Ectodermal cell (in vitro differentiated cells): ENCODE measurements at regions not wholly inside any gene's neighbourhood (a gene's known extent, or its start where the extent isn't known, plus 50 kb on each side); places are given as distances from the start of the nearest gene placed in this dataset.

Source experiments
- H3K27ac ChIP-seq: 2 replicates; pipeline ENCODE4 v1.7.0; 2013; ENCODE audit warnings: mild to moderate bottlenecking, low read depth, low read length; ENCODE audit not compliant: insufficient read depth, poor library complexity, severe bottlenecking
- H3K27me3 ChIP-seq: 2 replicates; pipeline ENCODE4 v1.7.0; 2013; ENCODE audit warnings: mild to moderate bottlenecking, low read length; ENCODE audit not compliant: insufficient read depth, control insufficient read depth, poor library complexity, severe bottlenecking
- H3K36me3 ChIP-seq: one replicate; pipeline ENCODE4 v1.7.0; 2013; ENCODE audit warnings: low read length; ENCODE audit not compliant: control insufficient read depth, insufficient read depth
- H3K4me1 ChIP-seq: one replicate; pipeline ENCODE4 v1.7.0; 2013; ENCODE audit warnings: low read length; ENCODE audit not compliant: control insufficient read depth, insufficient read depth
- H3K4me3 ChIP-seq: 2 replicates; pipeline ENCODE4 v1.7.0; 2013; ENCODE audit warnings: low read depth, low read length, control low read depth; ENCODE audit not compliant: insufficient read depth
- H3K9me3 ChIP-seq: 2 replicates; pipeline ENCODE4 v1.7.0; 2013; ENCODE audit warnings: mild to moderate bottlenecking, low read length, moderate library complexity; ENCODE audit not compliant: control insufficient read depth
- WGBS, 2 experiments: methylation state at CpG; one replicate each; pipeline ENCODE4 v1.1.7; 2013; ENCODE audit warnings: missing lambda C conversion rate in 2 of 2; 5-methylcytosine and 5-hydroxymethylcytosine counted together

DNA sequence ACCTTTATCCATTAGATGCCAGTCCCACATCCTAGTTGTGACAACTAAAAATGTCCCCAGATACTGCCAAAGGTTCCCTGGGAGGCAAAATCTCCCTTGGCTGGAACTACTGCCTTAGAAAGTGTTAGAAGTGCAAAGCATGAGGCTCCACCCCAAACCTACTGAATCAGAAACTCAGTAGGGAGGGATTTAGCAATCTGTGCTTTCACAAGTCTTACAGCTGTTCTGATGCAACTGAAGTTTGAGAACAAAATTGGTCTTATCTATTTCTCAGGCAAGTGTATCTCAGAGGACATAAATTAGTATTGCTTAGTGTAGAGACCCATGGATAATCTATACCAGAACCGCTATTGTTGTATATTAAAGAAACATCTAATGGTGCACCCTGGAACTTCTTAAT lies 70.2 kb downstream of the CLDN1 start:
- H3K27ac ChIP-seq, result no peak overlapping the region
- no peak overlapping the region for H3K4me3 ChIP-seq
- H3K27me3 ChIP-seq, result no peaks in the 10 kb centered on the region
- H3K9me3 ChIP-seq, result no peaks in the 10 kb centered on the region
- H3K4me1 ChIP-seq, result no peaks in the 10 kb centered on the region
- H3K36me3 ChIP-seq, result no peaks in the 10 kb centered on the region
- 91 to 92% methylated on average over 1 of the region's 1 CpG for WGBS, 2 experiments

GRCh38 chr3:190249414-190249813 lies 72.8 kb downstream of the CLDN1 start:
- Histone ChIP-seq H3K36me3 (no peaks in the 10 kb centered on the region), H3K27me3 (no peaks in the 10 kb centered on the region), H3K4me1 (no peaks in the 10 kb centered on the region), H3K4me3 (no peak overlapping the region), H3K27ac (no peak overlapping the region), H3K9me3 (no peaks in the 10 kb centered on the region)
- 89 to 100% methylated on average over 2 of the region's 2 CpGs for WGBS, 2 experiments

DNA sequence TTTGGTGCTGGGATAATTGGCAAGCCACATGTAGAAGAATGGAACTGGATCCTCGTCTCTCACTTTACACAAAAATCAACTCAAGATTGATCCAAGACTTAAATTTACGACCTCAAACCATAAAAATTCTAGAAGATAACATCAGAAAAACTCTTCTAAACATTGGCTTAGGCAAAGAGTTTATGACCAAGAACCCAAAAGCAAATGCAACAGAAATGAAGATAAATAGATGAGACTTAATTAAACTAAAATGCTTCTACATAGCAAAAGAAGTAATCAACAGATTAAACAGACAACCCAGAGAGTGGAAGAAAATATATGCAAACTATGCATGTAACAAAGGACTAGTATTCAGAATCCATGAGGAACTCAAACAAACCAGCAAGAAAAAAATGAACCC lies 80.1 kb downstream of the CLDN1 start:
- H3K36me3 ChIP-seq, result no peaks in the 10 kb centered on the region
- H3K4me1 ChIP-seq, result no peaks in the 10 kb centered on the region
- no peak overlapping the region for H3K4me3 ChIP-seq
- WGBS, 2 experiments, result 74 to 90% methylated on average over 2 of the region's 2 CpGs
- H3K27ac ChIP-seq, result no peak overlapping the region
- H3K27me3 ChIP-seq, result no peaks in the 10 kb centered on the region
- H3K9me3 ChIP-seq, result no peaks in the 10 kb centered on the region

DNA sequence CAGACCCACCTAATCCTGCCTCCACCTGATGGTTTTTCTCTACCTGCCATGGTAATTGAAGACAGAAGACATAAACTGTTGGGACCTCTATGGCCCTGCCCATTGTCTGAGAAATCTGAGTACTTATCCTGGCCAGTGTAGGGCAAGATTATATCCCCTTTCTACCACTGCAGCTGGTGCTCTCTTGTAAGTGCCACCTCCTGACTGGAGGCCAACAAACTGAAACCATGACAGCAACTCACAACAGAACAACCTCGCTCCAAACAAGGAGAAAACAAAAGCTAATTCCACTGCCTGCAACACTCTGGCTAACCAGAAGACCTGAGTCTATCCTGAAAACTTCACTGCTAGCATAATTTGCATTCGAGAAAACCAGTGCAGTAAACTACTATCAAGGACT lies 82.9 kb downstream of the CLDN1 start:
- 67 to 70% methylated on average over 2 of the region's 2 CpGs for WGBS, 2 experiments
- no peaks in the 10 kb centered on the region for H3K36me3 ChIP-seq
- no peak overlapping the region for H3K27ac ChIP-seq
- H3K4me1 ChIP-seq, result no peaks in the 10 kb centered on the region
- H3K9me3 ChIP-seq, result no peaks in the 10 kb centered on the region
- no peaks in the 10 kb centered on the region for H3K27me3 ChIP-seq
- no peak overlapping the region for H3K4me3 ChIP-seq

GRCh38 chr3:190238871-190239270 lies 83.4 kb downstream of the CLDN1 start:
- Histone ChIP-seq H3K36me3 (no peaks in the 10 kb centered on the region), H3K4me3 (no peak overlapping the region), H3K27me3 (no peaks in the 10 kb centered on the region), H3K27ac (no peak overlapping the region), H3K9me3 (no peaks in the 10 kb centered on the region), H3K4me1 (no peaks in the 10 kb centered on the region)
- WGBS, 2 experiments, result 79 to 82% methylated on average over 5 of the region's 5 CpGs

- H3K27me3 ChIP-seq, result no peaks in the 10 kb centered on the region
- no peak overlapping the region for H3K4me3 ChIP-seq
- H3K36me3 ChIP-seq, result no peaks in the 10 kb centered on the region
- no peaks in the 10 kb centered on the region for H3K9me3 ChIP-seq
- 90 to 100% methylated on average over 3 of the region's 3 CpGs for WGBS, 2 experiments
- no peaks in the 10 kb centered on the region for H3K4me1 ChIP-seq
- H3K27ac ChIP-seq, result no peak overlapping the region
Observed at GRCh38 chr3:190234621-190235020, 87.6 kb downstream of the CLDN1 start.

GRCh38 chr3:190229632-190230424 lies 92.4 kb downstream of the CLDN1 start:
- H3K4me1 ChIP-seq, result no peaks in the 10 kb centered on the region
- H3K4me3 ChIP-seq, result no peak overlapping the region
- 80 to 94% methylated on average over 2 to 4 of the region's 4 CpGs for WGBS, 2 experiments
- no peaks in the 10 kb centered on the region for H3K36me3 ChIP-seq
- no peaks in the 10 kb centered on the region for H3K9me3 ChIP-seq
- no peak overlapping the region for H3K27ac ChIP-seq
- H3K27me3 ChIP-seq, result no peaks in the 10 kb centered on the region

- no peaks in the 10 kb centered on the region for H3K36me3 ChIP-seq
- no peaks in the 10 kb centered on the region for H3K27me3 ChIP-seq
- no peak overlapping the region for H3K4me3 ChIP-seq
- H3K4me1 ChIP-seq, result no peaks in the 10 kb centered on the region
- no peak overlapping the region for H3K27ac ChIP-seq
- no peaks in the 10 kb centered on the region for H3K9me3 ChIP-seq
- 86 to 93% methylated on average over 2 of the region's 2 CpGs for WGBS, 2 experiments
Observed at GRCh38 chr3:190227064-190227463, 95.2 kb downstream of the CLDN1 start.

GRCh38 chr3:190224863-190225692 lies 97.2 kb downstream of the CLDN1 start:
- Histone ChIP-seq H3K36me3 (no peaks in the 10 kb centered on the region), H3K27me3 (no peaks in the 10 kb centered on the region), H3K4me3 (no peak overlapping the region), H3K4me1 (no peaks in the 10 kb centered on the region), H3K27ac (no peak overlapping the region), H3K9me3 (no peaks in the 10 kb centered on the region)
- 36 to 53% methylated on average over 3 to 4 of the region's 4 CpGs for WGBS, 2 experiments

DNA sequence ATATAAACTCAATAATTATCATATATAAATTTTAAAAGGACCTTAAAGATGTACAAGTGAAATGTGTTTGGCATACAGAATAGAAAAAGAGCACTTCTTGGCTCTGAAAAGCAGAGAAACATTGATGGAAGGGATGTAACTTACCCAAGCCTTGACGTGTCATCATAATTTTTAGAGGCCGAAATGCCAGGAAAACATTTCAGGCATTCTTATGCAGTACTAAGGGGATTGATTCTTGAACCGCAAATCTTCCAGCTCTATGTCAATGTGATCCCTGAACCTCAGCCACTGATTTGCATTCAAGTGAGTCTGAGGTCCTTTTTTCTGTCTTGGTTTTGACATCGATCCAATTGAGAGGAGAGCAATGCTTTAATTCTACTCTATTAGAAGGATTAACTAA lies 97.8 kb downstream of the CLDN1 start:
- H3K4me1 ChIP-seq, result no peaks in the 10 kb centered on the region
- no peaks in the 10 kb centered on the region for H3K36me3 ChIP-seq
- H3K9me3 ChIP-seq, result no peaks in the 10 kb centered on the region
- 84 to 88% methylated on average over 3 to 4 of the region's 4 CpGs for WGBS, 2 experiments
- no peak overlapping the region for H3K4me3 ChIP-seq
- no peaks in the 10 kb centered on the region for H3K27me3 ChIP-seq
- H3K27ac ChIP-seq, result no peak overlapping the region
